RWPE2 (cell line): ENCODE measurements at regions not wholly inside any gene's neighbourhood (a gene's known extent, or its start where the extent isn't known, plus 50 kb on each side); places are given as distances from the start of the nearest gene placed in this dataset.

Experiments
- ATAC-seq: fragments of 200-7000 bp; cut with Tn5 transposase; 3 replicates; pipeline ENCODE4 v1.9.1; 2021; ENCODE audit warnings: low read depth
- DNase-seq: peaks from one replicate; pipeline ENCODE4 v3.0.0-alpha.2; 2020; ENCODE audit warnings: low spot score
- H3K27ac ChIP-seq: fragments of 450-650 bp; 2 replicates; pipeline ENCODE4 v1.5.1; 2017; ENCODE audit warnings: mild to moderate bottlenecking; ENCODE audit not compliant: poor library complexity, severe bottlenecking
- H3K27me3 ChIP-seq: fragments of 250-450 bp; sonication (Bioruptor Pico); 2 replicates; pipeline ENCODE4 v1.5.1; 2021; ENCODE audit warnings: mild to moderate bottlenecking, moderate library complexity; ENCODE audit not compliant: insufficient read depth, poor library complexity, severe bottlenecking
- H3K36me3 ChIP-seq: fragments of 250-450 bp; sonication (Bioruptor Pico); 2 replicates; pipeline ENCODE4 v1.5.1; 2020; ENCODE audit warnings: low read depth, mild to moderate bottlenecking, moderate library complexity
- H3K4me1 ChIP-seq: fragments of 250-450 bp; sonication (Bioruptor Pico); 2 replicates; pipeline ENCODE4 v1.5.1; 2021; ENCODE audit warnings: mild to moderate bottlenecking, moderate library complexity; ENCODE audit not compliant: insufficient read depth, poor library complexity, severe bottlenecking
- H3K4me3 ChIP-seq: fragments of 250-450 bp; sonication (Bioruptor Pico); 2 replicates; pipeline ENCODE4 v1.5.1; 2021; ENCODE audit warnings: mild to moderate bottlenecking, moderate library complexity; ENCODE audit not compliant: severe bottlenecking
- H3K9me3 ChIP-seq: fragments of 250-450 bp; sonication (Bioruptor Pico); 2 replicates; pipeline ENCODE4 v1.5.1; 2021; ENCODE audit warnings: mild to moderate bottlenecking, moderate library complexity; ENCODE audit not compliant: severe bottlenecking
- CTCF ChIP-seq: fragments of 450-650 bp; IDR thresholded peaks from one replicate; pipeline ENCODE4 v1.5.1; 2017; ENCODE audit warnings: mild to moderate bottlenecking, moderate library complexity; ENCODE audit not compliant: poor library complexity, severe bottlenecking

GRCh38 chr2:217156801-217157200 lies 296.9 kb upstream of the TNP1 start:
- no peak overlapping the region for H3K27ac ChIP-seq
- TF ChIP-seq CTCF: no peak
- no peak overlapping the region for H3K4me3 ChIP-seq
- peaks cover 12% of the 10 kb centered on the region for H3K4me1 ChIP-seq
- H3K36me3 ChIP-seq: no peaks in the 10 kb centered on the region
- no peaks in the 10 kb centered on the region for H3K27me3 ChIP-seq
- ATAC-seq (no peak), DNase-seq (no peak)
- H3K9me3 ChIP-seq: no peaks in the 10 kb centered on the region

GRCh38 chr2:217154923-217155322 lies 295.1 kb upstream of the TNP1 start:
- Histone ChIP-seq H3K27me3 (no peaks in the 10 kb centered on the region), H3K36me3 (no peaks in the 10 kb centered on the region), H3K27ac (no peak overlapping the region), H3K4me1 (peaks cover 4% of the 10 kb centered on the region), H3K9me3 (no peaks in the 10 kb centered on the region), H3K4me3 (no peak overlapping the region)
- no peak for ATAC-seq
- DNase-seq: no peak
- no peak for TF ChIP-seq CTCF

GRCh38 chr2:217153510-217153909 lies 293.6 kb upstream of the TNP1 start:
- no peak overlapping the region for H3K27ac ChIP-seq
- H3K27me3 ChIP-seq: no peaks in the 10 kb centered on the region
- no peaks in the 10 kb centered on the region for H3K9me3 ChIP-seq
- no peaks in the 10 kb centered on the region for H3K4me1 ChIP-seq
- no peaks in the 10 kb centered on the region for H3K36me3 ChIP-seq
- no peak overlapping the region for H3K4me3 ChIP-seq
- no peak for ATAC-seq
- DNase-seq: no peak
- TF ChIP-seq CTCF: no peak

- Histone ChIP-seq H3K27me3 (no peaks in the 10 kb centered on the region), H3K4me1 (no peaks in the 10 kb centered on the region), H3K4me3 (no peak overlapping the region), H3K27ac (no peak overlapping the region), H3K9me3 (no peaks in the 10 kb centered on the region), H3K36me3 (no peaks in the 10 kb centered on the region)
- ATAC-seq: no peak
- TF ChIP-seq CTCF: no peak
- DNase-seq: no peak
These were observed 293.0 kb upstream of the TNP1 start for GRCh38 chr2:217152831-217153230.

GRCh38 chr2:217151509-217152206 lies 291.8 kb upstream of the TNP1 start:
- no peak for TF ChIP-seq CTCF
- H3K27ac ChIP-seq: no peak overlapping the region

More at GRCh38 chr2:217151509-217152206, 291.8 kb upstream of the TNP1 start:
- H3K27me3 ChIP-seq: no peaks in the 10 kb centered on the region
- no peak for DNase-seq
- no peaks in the 10 kb centered on the region for H3K9me3 ChIP-seq
- no peaks in the 10 kb centered on the region for H3K4me1 ChIP-seq
- no peak for ATAC-seq
- no peaks in the 10 kb centered on the region for H3K36me3 ChIP-seq
- no peak overlapping the region for H3K4me3 ChIP-seq
